CD14-positive monocyte (primary cell): ENCODE measurements at regions not wholly inside any gene's neighbourhood (a gene's known extent, or its start where the extent isn't known, plus 50 kb on each side); places are given as distances from the start of the nearest gene placed in this dataset.

Experiments used
- DNase-seq, 3 donors: peaks; one replicate each; pipeline ENCODE4 v3.0.0-alpha.2; 2011 to 2022
- H2AFZ ChIP-seq: 2 replicates; pipeline ENCODE4 v1.6.0; 2012; ENCODE audit warnings: mild to moderate bottlenecking, low read depth, low read length, inconsistent platforms; ENCODE audit not compliant: insufficient read depth, poor library complexity, severe bottlenecking
- H3K27ac ChIP-seq, 2 donors: 1 replicate in 1 of 2; 2 replicates in 1 of 2; pipeline ENCODE4 v1.5.1; 2012 to 2013; ENCODE audit warnings: low read length in 2 of 2, control low read depth in 1 of 2, inconsistent platforms in 1 of 2, low read depth in 1 of 2, mild to moderate bottlenecking in 1 of 2
- H3K27me3 ChIP-seq, 2 donors: one replicate each; pipeline versions ENCODE4 v1.6.0 to v1.6.1; 2011 to 2013; ENCODE audit warnings: low read length in 2 of 2; ENCODE audit not compliant: control insufficient read depth in 2 of 2, insufficient read depth in 2 of 2
- H3K36me3 ChIP-seq, 2 donors: replicated peaks in 1 of 2; 1 replicate in 1 of 2; 2 replicates in 1 of 2; pipeline versions ENCODE4 v1.5.1 to v1.6.1; 2012 to 2013; ENCODE audit warnings: low read length in 2 of 2, control low read depth in 1 of 2, inconsistent platforms in 1 of 2, mild to moderate bottlenecking in 1 of 2; ENCODE audit not compliant: insufficient read depth in 2 of 2, control insufficient read depth in 1 of 2
- H3K4me1 ChIP-seq, 2 donors: 1 replicate in 1 of 2; 2 replicates in 1 of 2; pipeline versions ENCODE4 v1.5.1 to v1.6.1; 2012 to 2013; ENCODE audit warnings: low read length in 2 of 2, control low read depth in 1 of 2, inconsistent platforms in 1 of 2, mild to moderate bottlenecking in 1 of 2, moderate library complexity in 1 of 2; ENCODE audit not compliant: insufficient read depth in 2 of 2, control insufficient read depth in 1 of 2
- H3K4me2 ChIP-seq: replicated peaks from 2 replicates; pipeline ENCODE3; 2012; ENCODE audit warnings: low read length, moderate library complexity, mild to moderate bottlenecking; ENCODE audit not compliant: poor library complexity, severe bottlenecking; ENCODE audit errors: extremely low read depth
- H3K4me3 ChIP-seq, 3 experiments: fragments of 200-600 bp in 1 of 3; sonication (generic) in 1 of 3; replicated peaks in 1 of 3; 1 replicate in 2 of 3; 2 replicates in 1 of 3; pipeline ENCODE4 v1.5.1; 2011 to 2013; ENCODE audit warnings: low read length in 3 of 3, mild to moderate bottlenecking in 3 of 3, control low read depth in 2 of 3, low read depth in 2 of 3, inconsistent platforms in 1 of 3, moderate library complexity in 1 of 3
- H3K79me2 ChIP-seq: 2 replicates; pipeline ENCODE4 v1.6.0; 2012; ENCODE audit warnings: mild to moderate bottlenecking, control low read depth, inconsistent platforms, low read length, moderate library complexity; ENCODE audit not compliant: insufficient read depth
- H3K9ac ChIP-seq: 2 replicates; pipeline ENCODE4 v1.6.0; 2017; ENCODE audit warnings: low read length, mild to moderate bottlenecking; ENCODE audit not compliant: insufficient read depth, poor library complexity, severe bottlenecking
- H3K9me3 ChIP-seq, 2 donors: replicated peaks in 1 of 2; 1 replicate in 1 of 2; 2 replicates in 1 of 2; pipeline versions ENCODE4 v1.5.1 to v1.6.1; 2012 to 2013; ENCODE audit warnings: low read length in 2 of 2, control low read depth in 1 of 2; ENCODE audit not compliant: control insufficient read depth in 1 of 2, insufficient read depth in 1 of 2
- H4K20me1 ChIP-seq: 2 replicates; pipeline ENCODE4 v1.6.0; 2012; ENCODE audit warnings: mild to moderate bottlenecking, low read length, control low read depth, moderate library complexity; ENCODE audit not compliant: insufficient read depth
- H3K27ac Mint-ChIP-seq, 7 donors: one replicate each; pipeline ENCODE4 v1.8.0; 2020; ENCODE audit warnings: mild to moderate bottlenecking in 7 of 7, mixed read lengths in 7 of 7, moderate library complexity in 6 of 7, inconsistent platforms in 2 of 7
- H3K27me3 Mint-ChIP-seq, 3 donors: one replicate each; pipeline ENCODE4 v1.8.0; 2021 to 2022; ENCODE audit warnings: low read depth in 3 of 3, mild to moderate bottlenecking in 3 of 3, mixed read lengths in 3 of 3, moderate library complexity in 3 of 3, inconsistent platforms in 1 of 3
- H3K36me3 Mint-ChIP-seq, 2 donors: one replicate each; pipeline ENCODE4 v1.8.0; 2020; ENCODE audit warnings: mixed read lengths in 2 of 2, inconsistent platforms in 1 of 2, mild to moderate bottlenecking in 1 of 2
- H3K4me1 Mint-ChIP-seq: one replicate; pipeline ENCODE4 v1.8.0; 2020; ENCODE audit warnings: mild to moderate bottlenecking, mixed read lengths
- H3K4me3 Mint-ChIP-seq, 2 donors: one replicate each; pipeline ENCODE4 v1.8.0; 2020; ENCODE audit warnings: mild to moderate bottlenecking in 2 of 2, mixed read lengths in 2 of 2, moderate library complexity in 1 of 2
- H3K9me3 Mint-ChIP-seq, 7 donors: one replicate each; pipeline ENCODE4 v1.8.0; 2020 to 2022; ENCODE audit warnings: mixed read lengths in 7 of 7, mild to moderate bottlenecking in 6 of 7, moderate library complexity in 6 of 7, inconsistent platforms in 2 of 7
- WGBS: methylation state at CpG from one replicate; pipeline ENCODE4 v1.1.5; 2013; ENCODE audit warnings: missing lambda C conversion rate; ENCODE audit not compliant: insufficient coverage; 5-methylcytosine and 5-hydroxymethylcytosine counted together
- intact Hi-C, 2 donors: fragments of 100-400 bp; cut with micrococcal nuclease; formaldehyde crosslinking; loops; one replicate each; pipeline versions ENCODE4 v1.15.0 to v1.15.1; 2023
- TF ChIP-seq, protein P1 (sequence below): fragments of 200-600 bp; IDR thresholded peaks from one replicate; pipeline ENCODE4 v1.8.0; 2022; ENCODE audit warnings: antibody characterized with exemption, mild to moderate bottlenecking

DNA sequence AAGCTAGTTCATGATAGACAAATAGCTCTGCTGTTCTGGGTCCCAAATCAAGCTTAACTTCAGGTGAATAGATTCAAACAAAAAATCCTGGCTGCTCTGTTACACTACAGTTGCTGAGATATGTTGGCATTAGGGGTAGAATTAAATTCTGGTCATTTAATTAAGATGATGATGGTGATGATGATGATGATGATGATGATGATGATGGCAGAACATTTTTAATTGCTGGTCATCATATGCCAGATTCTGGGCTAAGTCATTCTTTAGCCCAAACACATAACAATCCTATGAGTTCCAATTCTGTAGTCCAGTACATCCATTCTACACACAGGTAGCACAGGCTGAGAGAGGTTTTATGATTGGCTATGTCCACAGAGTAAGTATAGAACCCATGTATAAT, 741.5 kb downstream of the STIM2 start:
- Histone ChIP-seq H3K79me2 (no peaks in the 10 kb centered on the region), H3K9ac (no peak overlapping the region), H3K4me2 (no peak overlapping the region), H3K36me3 (no peaks in the 10 kb centered on the region), H3K4me1 (no peaks in the 10 kb centered on the region), H2AFZ (no peak overlapping the region), H3K9me3 (no peaks in the 10 kb centered on the region), H3K27ac (no peak overlapping the region), H4K20me1 (no peaks in the 10 kb centered on the region), H3K4me3 (no peak overlapping the region), H3K27me3 (no peaks in the 10 kb centered on the region)
- H3K36me3 Mint-ChIP-seq, result no peaks in the 10 kb centered on the region
- TF ChIP-seq, protein P1, sequence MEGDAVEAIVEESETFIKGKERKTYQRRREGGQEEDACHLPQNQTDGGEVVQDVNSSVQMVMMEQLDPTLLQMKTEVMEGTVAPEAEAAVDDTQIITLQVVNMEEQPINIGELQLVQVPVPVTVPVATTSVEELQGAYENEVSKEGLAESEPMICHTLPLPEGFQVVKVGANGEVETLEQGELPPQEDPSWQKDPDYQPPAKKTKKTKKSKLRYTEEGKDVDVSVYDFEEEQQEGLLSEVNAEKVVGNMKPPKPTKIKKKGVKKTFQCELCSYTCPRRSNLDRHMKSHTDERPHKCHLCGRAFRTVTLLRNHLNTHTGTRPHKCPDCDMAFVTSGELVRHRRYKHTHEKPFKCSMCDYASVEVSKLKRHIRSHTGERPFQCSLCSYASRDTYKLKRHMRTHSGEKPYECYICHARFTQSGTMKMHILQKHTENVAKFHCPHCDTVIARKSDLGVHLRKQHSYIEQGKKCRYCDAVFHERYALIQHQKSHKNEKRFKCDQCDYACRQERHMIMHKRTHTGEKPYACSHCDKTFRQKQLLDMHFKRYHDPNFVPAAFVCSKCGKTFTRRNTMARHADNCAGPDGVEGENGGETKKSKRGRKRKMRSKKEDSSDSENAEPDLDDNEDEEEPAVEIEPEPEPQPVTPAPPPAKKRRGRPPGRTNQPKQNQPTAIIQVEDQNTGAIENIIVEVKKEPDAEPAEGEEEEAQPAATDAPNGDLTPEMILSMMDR, result no peak
- no peak overlapping the region for H3K4me3 Mint-ChIP-seq
- no peaks in the 10 kb centered on the region for H3K4me1 Mint-ChIP-seq
- no peaks in the 10 kb centered on the region for H3K27me3 Mint-ChIP-seq
- intact Hi-C loops, result no loop called here
- no peak overlapping the region for H3K27ac Mint-ChIP-seq
- no peak for DNase-seq
- H3K9me3 Mint-ChIP-seq, result peaks cover 0 to 2% (median 0%) of the 10 kb centered on the region in 7 donors

DNA sequence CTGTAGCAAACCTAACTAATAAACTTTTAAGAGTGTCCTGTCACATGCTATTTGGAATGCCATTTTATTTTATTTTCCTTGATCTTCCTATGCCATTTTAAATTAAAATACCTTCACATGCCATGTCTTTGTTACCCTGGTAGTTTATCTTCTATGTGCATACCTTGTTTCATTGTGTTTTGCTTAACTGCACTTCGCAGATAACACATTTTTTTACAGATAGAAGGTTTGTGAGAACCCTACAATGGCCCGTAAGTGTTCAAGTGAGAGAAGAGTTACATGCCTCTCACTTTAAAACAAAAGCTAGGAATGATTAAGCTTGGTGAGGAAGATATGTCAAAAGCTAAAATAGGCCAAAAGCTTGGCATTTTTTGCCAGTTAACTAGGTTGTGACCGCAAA, 744.1 kb downstream of the STIM2 start:
- no peaks in the 10 kb centered on the region for H3K4me1 ChIP-seq
- no peak overlapping the region for H3K4me3 ChIP-seq
- H3K4me2 ChIP-seq, result no peak overlapping the region
- no peaks in the 10 kb centered on the region for H3K27me3 Mint-ChIP-seq
- H3K79me2 ChIP-seq, result no peaks in the 10 kb centered on the region
- TF ChIP-seq, protein P1, result no peak
- H3K4me1 Mint-ChIP-seq, result no peaks in the 10 kb centered on the region
- H3K36me3 ChIP-seq, result no peaks in the 10 kb centered on the region
- intact Hi-C loops, result no loop called here
- H3K27ac Mint-ChIP-seq, result no peak overlapping the region
- no peaks in the 10 kb centered on the region for H3K36me3 Mint-ChIP-seq
- no peaks in the 10 kb centered on the region for H3K9me3 ChIP-seq
- no peak overlapping the region for H3K9ac ChIP-seq
- H3K27ac ChIP-seq, result no peak overlapping the region
- no peak for DNase-seq
- WGBS, result no CpG with 5 or more reads among the region's 3 CpGs
- H3K4me3 Mint-ChIP-seq, result no peak overlapping the region
- H4K20me1 ChIP-seq, result no peaks in the 10 kb centered on the region
- no peaks in the 10 kb centered on the region for H3K27me3 ChIP-seq
- no peak overlapping the region for H2AFZ ChIP-seq
- peaks cover 0 to 1% (median 0%) of the 10 kb centered on the region in 7 donors for H3K9me3 Mint-ChIP-seq
